NCI-H2171 treated with DMSO at 0.1 percent for 48 hours (cell line): ENCODE measurements at regions not wholly inside any gene's neighbourhood (a gene's known extent, or its start where the extent isn't known, plus 50 kb on each side); places are given as distances from the start of the nearest gene placed in this dataset.
A peak's percentile ranks its signal among the peaks of the same experiment; 100 is the strongest.

Experiments used
- DNase-seq: peaks from one replicate; lab custom pipeline; 2025; lab: John Stamatoyannopoulos, UW

- no peak for DNase-seq
Measured at GRCh38 chr22:27391092-27391770, 410.3 kb downstream of the MN1 start.

- DNase-seq = no peak
Measured at GRCh38 chr22:27393371-27393770, 408.2 kb downstream of the MN1 start.

- no peak for DNase-seq
Measured at GRCh38 chr22:27394806-27395404, 406.7 kb downstream of the MN1 start.

GRCh38 chr22:27397036-27397953, 404.3 kb downstream of the MN1 start:
- no peak for DNase-seq

GRCh38 chr22:27397954-27398342, 403.6 kb downstream of the MN1 start:
- no peak for DNase-seq

GRCh38 chr22:27399161-27399560, 402.4 kb downstream of the MN1 start:
- no peak for DNase-seq

GRCh38 chr22:27400811-27401210, 400.7 kb downstream of the MN1 start:
- DNase-seq = no peak

- DNase-seq = no peak
Measured at GRCh38 chr22:27401321-27401720, 400.2 kb downstream of the MN1 start.

GRCh38 chr22:27404441-27404840, 397.1 kb downstream of the MN1 start:
- no peak for DNase-seq

- no peak for DNase-seq
Measured at GRCh38 chr22:27405672-27406388, 395.7 kb downstream of the MN1 start.

- DNase-seq = no peak
Measured at GRCh38 chr22:27406389-27406861, 395.1 kb downstream of the MN1 start.

- DNase-seq = no peak
Measured at GRCh38 chr22:27407369-27407985, 394.1 kb downstream of the MN1 start.

GRCh38 chr22:27408068-27408467, 393.5 kb downstream of the MN1 start:
- DNase-seq = no peak

GRCh38 chr22:27409299-27409698, 392.3 kb downstream of the MN1 start:
- no peak for DNase-seq

GRCh38 chr22:27412866-27413445, 388.6 kb downstream of the MN1 start:
- peak; percentile 36 for DNase-seq

GRCh38 chr22:27413702-27414101, 387.9 kb downstream of the MN1 start:
- DNase-seq = no peak

GRCh38 chr22:27416511-27417420, 384.8 kb downstream of the MN1 start:
- DNase-seq = peak; percentile 21

GRCh38 chr22:27417421-27417814, 384.1 kb downstream of the MN1 start:
- DNase-seq = no peak

GRCh38 chr22:27418261-27418660, 383.3 kb downstream of the MN1 start:
- DNase-seq = no peak

- DNase-seq = no peak
Measured at GRCh38 chr22:27419473-27419872, 382.1 kb downstream of the MN1 start.
